HG03060 (cell line): ENCODE measurements at regions not wholly inside any gene's neighbourhood (a gene's known extent, or its start where the extent isn't known, plus 50 kb on each side); places are given as distances from the start of the nearest gene placed in this dataset.

Experiments used
- ATAC-seq: cut with Tn5 transposase; IDR thresholded peaks from one replicate; pipeline ENCODE4 v1.9.1; 2021; ENCODE audit warnings: low read depth, moderate number of reproducible peaks; ENCODE audit not compliant: unreplicated experiment

DNA sequence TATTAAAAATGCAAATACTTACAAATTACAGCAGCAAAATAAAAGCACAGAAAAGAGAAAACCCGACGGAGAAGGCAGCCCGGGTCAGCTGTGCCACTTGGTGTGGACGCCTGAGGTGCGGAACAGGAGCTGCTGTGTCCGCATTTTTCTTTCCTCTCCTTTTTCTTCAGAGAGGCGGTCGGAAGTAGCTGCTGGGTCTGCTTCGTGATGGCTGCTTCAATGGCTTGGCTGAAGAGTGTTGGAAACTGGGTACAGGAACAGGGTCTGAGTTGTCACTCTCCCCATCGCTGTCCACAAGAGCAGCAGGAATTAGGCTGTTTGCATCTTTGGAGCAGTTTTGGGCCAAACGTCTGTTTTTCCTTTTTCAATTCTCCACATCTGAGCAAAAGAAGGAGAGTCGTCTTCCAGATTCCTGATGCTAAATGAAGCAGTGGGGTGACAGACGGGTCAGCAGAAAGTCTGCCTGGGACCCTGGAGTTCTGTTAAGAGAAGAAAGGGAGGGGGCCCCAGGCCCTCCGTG, 53.5 kb upstream of the ARL8B start:
- ATAC-seq: no peak

DNA sequence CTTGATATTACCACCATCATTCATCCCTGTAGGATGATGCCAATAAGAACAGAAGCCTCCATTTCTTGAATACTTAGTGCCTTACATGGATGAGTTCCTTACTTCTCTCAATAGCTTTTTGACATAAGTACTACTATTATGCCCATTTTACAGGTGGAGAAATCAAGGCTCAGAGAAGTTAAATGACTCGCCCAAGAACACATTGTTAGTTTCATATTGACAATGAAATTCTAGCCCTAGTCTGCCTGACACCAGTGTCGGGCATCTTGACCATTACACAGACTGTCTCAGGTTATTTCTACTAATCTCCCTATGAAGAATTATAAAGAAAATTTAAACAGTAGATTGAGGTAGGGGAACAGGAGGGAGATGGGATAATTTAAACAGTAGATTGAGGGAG, 52.5 kb upstream of the ARL8B start:
- ATAC-seq: no peak

DNA sequence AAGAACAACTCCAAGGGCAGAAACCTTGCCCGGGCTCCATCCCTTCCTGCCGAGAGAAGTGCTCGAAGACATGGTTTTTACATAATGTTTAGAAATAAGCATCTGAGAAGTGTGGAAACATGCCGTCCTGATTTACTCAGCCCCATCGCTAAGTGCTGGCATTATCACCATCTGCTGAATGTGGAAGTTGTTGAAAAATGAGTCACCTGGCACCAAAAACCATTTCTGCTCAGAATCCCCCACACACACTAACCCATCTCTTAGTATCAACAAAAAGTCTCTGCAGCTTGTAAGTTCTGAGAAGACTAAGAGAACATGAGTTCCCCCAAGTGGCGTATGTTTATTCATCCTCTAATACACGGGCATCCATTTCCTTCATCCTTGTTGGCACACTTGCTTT, 51.0 kb upstream of the ARL8B start:
- no peak for ATAC-seq

DNA sequence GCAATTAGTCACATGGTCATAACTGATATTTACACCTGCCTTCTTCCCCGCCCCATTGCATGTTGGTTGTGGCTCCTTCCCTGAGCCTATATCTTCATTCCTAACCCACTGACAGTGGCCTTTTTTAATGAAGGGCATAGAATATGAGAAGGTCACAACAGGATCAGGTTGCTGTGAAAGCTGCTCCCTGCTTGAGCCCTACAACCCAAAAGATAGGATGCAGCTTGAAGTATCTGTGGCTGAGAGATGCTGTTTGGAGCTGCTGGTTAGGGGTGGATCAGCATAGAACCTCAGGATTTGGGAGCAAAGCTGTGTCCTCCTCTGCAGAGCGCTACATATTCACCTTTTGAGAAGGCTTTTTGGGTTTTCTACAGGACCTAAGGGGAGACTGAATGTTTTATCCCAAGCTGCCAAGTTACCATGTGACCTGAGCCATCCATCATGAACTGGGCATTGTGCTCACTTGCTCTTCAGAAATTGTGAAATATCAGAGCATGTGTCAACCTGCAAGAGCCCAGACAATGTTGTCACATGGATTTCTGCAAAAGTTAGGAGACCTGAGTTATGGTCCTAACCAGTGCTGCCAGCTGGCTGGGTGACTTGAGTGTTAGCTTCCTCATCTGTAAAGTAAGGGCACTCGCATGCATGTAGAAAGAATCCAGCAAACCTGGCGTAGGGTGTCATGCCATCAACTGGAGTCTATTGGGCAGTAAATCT, 49.8 kb upstream of the ARL8B start:
- no peak for ATAC-seq
